HG03280 (cell line): ENCODE measurements at regions not wholly inside any gene's neighbourhood (a gene's known extent, or its start where the extent isn't known, plus 50 kb on each side); places are given as distances from the start of the nearest gene placed in this dataset.

Source experiments
- ATAC-seq: cut with Tn5 transposase; IDR thresholded peaks from one replicate; pipeline ENCODE4 v1.9.1; 2021; ENCODE audit warnings: mild to moderate bottlenecking, moderate library complexity; ENCODE audit not compliant: unreplicated experiment

GRCh38 chr9:119047513-119048307 lies 321.5 kb downstream of the BRINP1 start:
- no peak for ATAC-seq

GRCh38 chr9:119050281-119050680 lies 319.0 kb downstream of the BRINP1 start:
- ATAC-seq: no peak

- ATAC-seq: no peak
Observed at GRCh38 chr9:119052339-119053030, 316.8 kb downstream of the BRINP1 start.

- ATAC-seq: no peak
Observed at GRCh38 chr9:119053070-119053469, 316.2 kb downstream of the BRINP1 start.

- ATAC-seq: no peak
Observed at GRCh38 chr9:119060629-119061385, 308.4 kb downstream of the BRINP1 start.

- no peak for ATAC-seq
Observed at GRCh38 chr9:119071636-119072035, 297.6 kb downstream of the BRINP1 start.

GRCh38 chr9:119074017-119074416 lies 295.2 kb downstream of the BRINP1 start:
- no peak for ATAC-seq

- no peak for ATAC-seq
Observed at GRCh38 chr9:119078015-119078414, 291.2 kb downstream of the BRINP1 start.

GRCh38 chr9:119083673-119084072 lies 285.6 kb downstream of the BRINP1 start:
- ATAC-seq: no peak

GRCh38 chr9:119086590-119086989 lies 282.6 kb downstream of the BRINP1 start:
- ATAC-seq: no peak

- ATAC-seq: no peak
Observed at GRCh38 chr9:119088002-119088547, 281.2 kb downstream of the BRINP1 start.

GRCh38 chr9:119091074-119091473 lies 278.2 kb downstream of the BRINP1 start:
- ATAC-seq: no peak

GRCh38 chr9:119092125-119092524 lies 277.1 kb downstream of the BRINP1 start:
- no peak for ATAC-seq

- no peak for ATAC-seq
Observed at GRCh38 chr9:119094086-119094485, 275.1 kb downstream of the BRINP1 start.

GRCh38 chr9:119095072-119095471 lies 274.2 kb downstream of the BRINP1 start:
- ATAC-seq: no peak

GRCh38 chr9:119101048-119101447 lies 268.2 kb downstream of the BRINP1 start:
- ATAC-seq: no peak

- no peak for ATAC-seq
Observed at GRCh38 chr9:119114681-119115080, 254.6 kb downstream of the BRINP1 start.
